ENCODE measurements at regions not wholly inside any gene's neighbourhood (a gene's known extent, or its start where the extent isn't known, plus 50 kb on each side); places are given as distances from the start of the nearest gene placed in this dataset.

DNA sequence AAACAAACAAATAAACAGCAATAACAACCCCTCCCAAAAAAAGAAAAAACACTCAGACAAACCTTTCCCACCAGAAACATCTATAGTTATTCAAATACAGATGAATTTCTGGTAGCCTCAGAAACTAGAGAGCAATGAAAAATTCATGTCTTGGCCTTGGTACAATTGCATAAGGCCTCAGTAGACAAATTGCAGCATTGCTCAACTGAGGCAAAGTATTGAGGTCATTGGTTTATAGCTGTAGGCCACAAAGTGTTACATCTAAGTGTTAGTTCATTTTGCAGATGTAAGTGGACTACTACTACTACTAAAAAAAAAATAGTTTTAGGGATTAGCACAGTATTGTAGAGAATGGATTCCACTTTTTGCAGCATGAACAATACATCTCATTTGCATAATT, 2268.3 kb downstream of the ARAP2 start:
- TF ChIP-seq CTCF (conservative IDR thresholded peaks at IDR 0.05; ENCODE audit: low read depth, low read length) (no peak), EZH2 (IDR thresholded peaks at IDR 0.05; ENCODE audit: low read length, unreplicated experiment) (no peak)
